HG03460 (cell line): ENCODE measurements at regions not wholly inside any gene's neighbourhood (a gene's known extent, or its start where the extent isn't known, plus 50 kb on each side); places are given as distances from the start of the nearest gene placed in this dataset.
A peak's percentile ranks its signal among the peaks of the same experiment; 100 is the strongest.
"Not testable (repeated sequence)": the region's sequence is repeated elsewhere in the genome, so short reads cannot be mapped to it uniquely, and the experiment has no call there.

Experiments used
- ATAC-seq: cut with Tn5 transposase; IDR thresholded peaks from one replicate; pipeline ENCODE4 v1.9.1; 2021; ENCODE audit not compliant: unreplicated experiment

DNA sequence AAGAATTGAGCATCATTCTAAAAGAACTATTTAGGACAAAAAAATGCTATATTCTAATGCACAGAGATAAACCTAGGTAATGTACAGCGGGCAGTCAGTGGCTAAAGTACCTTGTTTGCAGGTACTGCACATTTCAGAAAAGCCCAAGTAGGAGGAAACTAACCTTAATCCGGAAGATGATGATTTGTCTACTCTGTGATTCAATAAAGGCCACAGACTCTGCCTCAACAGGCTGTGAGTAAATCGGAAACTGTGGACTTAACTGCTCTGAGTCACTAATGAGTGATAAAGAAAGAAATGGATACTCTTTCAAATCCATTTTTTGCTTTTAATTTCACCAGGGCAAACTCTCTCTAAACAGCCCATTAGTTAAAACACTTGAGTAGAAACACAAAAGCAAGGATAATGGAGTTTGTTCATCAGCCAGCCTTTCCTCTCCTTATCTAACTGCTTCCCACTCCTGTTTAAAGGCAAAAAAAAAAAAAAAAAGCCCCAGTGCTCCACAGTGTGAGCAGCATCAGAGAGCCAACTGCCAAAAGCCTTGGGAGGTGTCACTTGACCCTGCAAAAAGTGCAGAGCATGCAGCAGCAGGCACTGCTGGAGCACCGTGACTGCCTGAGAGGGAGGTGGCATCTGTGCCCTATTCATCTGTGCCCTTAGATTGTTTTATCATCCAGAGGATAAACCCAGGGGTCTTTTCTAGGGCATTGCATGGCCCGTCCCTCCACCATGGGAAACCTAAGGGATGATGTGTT, 187.7 kb downstream of the SATB1 start:
- ATAC-seq = peak; percentile 88

DNA sequence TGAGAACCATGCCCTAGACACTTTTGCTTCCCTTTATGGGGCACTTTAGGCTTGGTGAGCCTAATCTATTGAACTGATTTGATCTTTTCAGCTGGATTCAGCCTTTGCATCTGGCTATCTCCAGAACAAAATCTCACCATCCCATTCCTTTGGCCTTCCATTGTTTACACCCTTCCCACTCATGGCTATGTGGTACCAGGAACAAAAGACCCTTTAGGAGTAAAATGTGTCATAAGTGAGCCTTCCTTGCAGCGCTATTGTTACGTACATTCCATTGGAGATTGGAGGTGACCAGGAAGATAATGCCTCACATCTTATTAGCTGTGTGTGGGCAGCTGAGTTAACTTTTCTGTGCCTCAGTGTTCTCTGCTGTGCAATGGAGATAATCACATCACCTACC, 188.4 kb downstream of the SATB1 start:
- no peak for ATAC-seq

DNA sequence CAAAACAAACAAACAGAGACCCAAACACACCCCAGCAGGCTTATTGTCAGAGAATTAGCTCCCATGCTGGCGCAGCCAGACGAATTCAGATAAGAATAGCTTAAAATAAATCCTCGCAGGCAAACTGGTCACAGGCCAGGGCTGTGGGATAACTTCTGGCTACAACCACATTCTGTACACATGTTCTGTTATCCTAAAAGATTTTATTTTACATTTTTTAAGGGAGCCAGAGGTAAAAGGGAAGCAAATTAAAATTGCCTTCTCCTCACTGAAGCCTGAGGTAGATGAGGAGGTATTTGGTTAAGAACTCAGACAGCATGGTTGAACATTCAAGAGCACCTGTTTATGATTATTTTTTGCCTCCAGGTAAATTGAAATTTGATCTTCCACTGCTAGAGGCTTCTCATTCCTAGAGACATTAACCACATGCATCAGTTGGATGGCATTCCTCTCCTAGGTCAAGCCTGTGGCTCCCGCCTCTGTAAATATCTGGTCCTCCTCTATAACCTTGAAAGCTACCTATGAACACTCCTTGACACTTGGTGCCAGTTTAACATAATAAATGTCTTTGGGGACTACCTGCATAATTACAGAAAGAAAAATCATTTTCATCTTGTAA, 190.3 kb downstream of the SATB1 start:
- no peak for ATAC-seq

DNA sequence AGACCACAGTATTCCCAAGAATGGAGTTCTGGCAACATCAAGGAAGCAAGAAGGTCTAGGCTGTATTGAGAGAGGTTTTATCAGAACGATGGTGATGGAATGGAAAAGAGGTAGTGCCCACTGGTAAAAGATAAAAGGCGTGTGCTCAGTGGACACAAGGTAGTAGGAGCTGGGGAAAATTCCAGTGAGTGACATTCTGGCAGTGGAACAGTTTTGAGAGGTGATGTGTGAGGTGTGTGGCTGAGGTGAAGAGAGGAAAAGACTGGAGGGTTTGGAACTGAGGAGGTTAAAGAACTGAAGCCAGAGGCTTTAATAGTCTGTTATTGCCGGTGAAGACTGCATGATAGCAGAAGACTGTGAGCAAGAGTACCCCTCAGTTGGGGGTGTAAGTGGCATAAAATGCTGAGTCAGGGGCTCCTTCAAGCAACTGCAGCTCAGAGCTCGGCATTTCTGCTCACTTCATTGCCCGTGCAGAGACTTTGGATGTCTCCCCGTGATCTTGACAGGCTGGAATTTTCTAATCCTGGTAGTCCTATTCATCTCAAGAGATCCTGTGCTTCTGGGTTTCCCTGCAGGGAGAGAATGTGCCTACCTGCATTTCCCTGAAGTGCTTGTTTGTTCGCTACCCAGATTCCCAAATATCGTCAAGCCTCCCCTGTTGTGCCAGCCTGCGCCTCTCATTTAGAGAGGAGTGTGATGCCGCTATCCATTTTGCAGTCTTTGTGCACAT, 191.0 kb downstream of the SATB1 start:
- ATAC-seq = no peak

DNA sequence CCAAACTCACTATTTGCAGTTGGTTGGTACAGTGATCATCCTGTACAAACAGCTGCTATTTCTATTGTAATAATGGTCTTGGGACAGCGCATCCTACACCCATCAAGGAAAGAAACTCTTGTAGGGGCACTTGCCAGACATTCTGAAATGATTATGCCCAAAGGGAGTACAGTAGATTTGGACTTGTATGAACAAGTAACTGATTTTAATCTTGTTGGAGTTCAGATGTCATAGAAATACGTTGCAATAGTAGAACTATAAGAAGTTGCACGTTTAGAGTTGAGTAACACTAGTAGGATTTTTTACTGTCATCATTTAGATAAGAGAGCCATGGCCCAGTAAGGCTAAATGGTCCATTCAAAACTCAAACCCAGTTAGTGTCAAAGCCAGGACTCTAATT, 192.8 kb downstream of the SATB1 start:
- no peak for ATAC-seq

DNA sequence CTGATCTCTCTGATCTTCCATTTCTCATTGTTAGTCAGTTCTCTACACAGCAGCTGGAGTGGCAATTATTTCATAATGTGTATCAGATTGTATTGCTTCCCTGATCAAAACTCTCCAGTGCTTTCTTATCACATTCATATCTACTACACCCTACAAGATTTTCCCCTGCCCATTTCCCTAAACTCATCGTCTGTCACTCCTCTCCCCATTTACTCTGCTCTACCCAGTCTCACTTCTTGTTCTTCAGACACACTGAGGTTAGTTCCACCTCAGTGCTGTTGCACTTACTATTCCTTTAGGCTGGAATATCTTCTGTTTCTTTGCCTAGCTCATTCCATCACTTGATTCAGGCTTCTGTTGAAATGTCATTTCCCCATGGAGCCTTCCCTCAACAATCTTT, 197.1 kb downstream of the SATB1 start:
- ATAC-seq = no peak

DNA sequence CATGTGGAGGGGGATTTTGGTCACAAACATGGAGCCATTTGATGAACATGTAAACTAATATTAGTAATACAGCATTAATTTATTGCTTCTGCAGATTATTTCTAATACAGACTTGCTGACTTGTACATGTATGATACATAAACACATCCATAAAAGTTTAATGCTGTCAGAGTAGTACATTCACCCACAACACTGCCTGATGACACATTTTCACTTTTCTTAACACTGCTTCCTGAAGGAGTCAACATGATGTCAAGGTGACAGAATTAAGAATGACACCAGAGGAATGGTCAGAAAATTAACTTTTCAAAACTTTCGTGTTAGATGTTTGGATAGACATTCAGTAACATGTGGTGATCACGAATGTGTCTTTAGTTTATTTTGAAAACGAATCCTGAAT, 199.4 kb downstream of the SATB1 start:
- ATAC-seq = no peak

DNA sequence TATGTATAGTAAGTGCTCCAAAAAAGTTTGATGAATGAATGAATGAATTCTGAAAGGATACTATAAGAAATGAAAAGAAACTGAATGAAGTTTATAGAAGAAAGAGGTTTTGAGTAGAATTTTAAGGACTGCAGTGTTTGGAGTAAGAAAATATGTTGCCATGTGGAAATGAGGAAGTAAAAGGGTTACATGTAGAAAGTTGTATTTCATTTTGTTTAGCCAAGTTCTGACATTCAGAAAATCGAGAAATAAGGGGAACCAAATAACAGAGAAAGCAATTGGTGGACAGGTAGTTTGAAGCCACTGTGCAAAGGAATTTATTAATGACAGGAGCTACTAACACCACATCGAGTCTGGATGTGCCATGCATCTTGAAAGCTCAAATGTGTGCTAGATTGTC, 200.7 kb downstream of the SATB1 start:
- no peak for ATAC-seq

DNA sequence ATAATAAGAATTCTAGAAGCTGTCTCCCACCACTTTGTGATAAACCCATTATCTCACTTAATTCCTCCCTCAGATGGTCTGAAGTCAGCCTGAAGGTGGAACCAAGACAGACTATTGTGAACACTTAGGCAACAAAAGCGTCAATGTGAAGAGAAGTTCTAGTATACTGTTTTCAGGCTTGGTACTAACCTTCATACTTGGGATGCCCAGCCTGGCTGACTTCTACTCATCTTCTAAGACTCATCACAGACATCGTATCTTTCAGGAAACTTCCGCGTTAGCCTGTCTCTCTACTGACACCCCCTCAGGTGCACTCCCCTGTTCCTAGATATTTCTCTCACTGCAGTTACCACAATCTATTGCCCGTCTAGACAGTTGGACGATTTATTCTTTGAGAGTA, 201.2 kb downstream of the SATB1 start:
- peak; percentile 30 for ATAC-seq

DNA sequence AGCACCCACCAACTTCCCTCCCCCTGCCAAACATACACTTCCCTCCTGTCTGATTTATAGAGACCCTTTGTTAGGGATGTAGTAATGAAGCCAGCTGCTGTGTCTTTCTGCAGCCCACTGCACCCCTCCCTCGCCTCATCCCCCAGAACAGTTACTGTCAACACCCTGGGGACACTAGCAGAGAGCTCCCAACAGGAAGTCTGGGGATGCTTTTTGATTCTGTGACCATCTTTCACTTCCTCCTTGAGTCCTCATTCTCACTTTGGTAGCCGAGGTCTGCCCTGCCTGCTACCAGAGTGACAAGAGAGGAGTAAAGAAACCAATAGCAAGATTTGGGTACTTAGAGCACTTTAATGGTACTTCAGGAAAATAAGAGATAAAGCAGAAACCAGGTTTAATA, 201.6 kb downstream of the SATB1 start:
- peak; percentile 98 for ATAC-seq

DNA sequence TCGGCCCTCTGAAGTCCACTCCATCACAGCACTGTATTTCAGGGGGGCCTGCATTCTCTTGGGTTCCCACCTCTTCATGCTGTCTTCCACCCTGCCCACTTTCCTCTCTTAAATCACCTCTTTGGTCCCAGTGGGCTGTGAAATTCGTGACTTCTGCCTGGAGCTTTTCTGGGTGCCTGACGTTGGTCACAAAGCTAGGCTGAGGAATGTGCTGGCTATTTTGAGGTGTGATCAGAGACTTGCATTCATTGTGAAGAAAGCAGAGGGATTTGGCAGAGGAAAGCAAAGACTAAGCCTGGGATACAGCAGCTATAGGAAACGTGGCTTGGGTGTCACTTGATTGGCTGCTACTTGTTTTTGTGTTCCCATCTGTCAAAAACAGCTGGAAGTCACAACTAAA, 202.5 kb downstream of the SATB1 start:
- ATAC-seq = no peak

DNA sequence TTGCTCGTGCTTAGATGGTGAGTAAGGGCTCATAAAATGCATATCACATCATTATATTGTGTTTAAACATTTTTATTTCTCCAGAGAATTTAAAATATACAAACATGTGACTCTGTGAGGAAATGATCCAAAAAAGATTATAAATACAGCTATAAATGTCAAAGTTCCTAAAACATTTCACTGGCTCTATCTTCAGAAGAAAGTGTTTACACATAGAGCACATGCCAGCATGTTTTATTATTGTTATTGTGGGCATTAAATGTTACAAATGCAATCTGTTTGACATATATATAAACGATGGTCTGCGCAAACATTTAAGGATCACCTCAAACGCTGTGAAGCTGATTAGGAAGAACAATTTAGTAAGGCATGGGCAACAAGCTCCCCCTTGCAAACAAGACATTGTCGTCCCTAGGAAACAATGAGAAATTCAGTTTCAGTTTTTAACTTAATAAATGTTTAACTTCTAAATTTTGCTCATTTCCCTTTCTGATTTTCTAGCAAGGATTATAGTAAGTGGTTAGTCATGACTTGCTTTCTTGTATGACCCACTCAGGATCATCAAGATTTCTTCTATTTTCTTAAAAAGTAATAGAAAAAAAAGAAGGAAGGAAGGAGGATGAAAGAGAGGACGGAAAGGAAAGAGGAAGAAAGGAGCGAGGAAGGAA, 207.5 kb downstream of the SATB1 start:
- ATAC-seq = peak; percentile 56

DNA sequence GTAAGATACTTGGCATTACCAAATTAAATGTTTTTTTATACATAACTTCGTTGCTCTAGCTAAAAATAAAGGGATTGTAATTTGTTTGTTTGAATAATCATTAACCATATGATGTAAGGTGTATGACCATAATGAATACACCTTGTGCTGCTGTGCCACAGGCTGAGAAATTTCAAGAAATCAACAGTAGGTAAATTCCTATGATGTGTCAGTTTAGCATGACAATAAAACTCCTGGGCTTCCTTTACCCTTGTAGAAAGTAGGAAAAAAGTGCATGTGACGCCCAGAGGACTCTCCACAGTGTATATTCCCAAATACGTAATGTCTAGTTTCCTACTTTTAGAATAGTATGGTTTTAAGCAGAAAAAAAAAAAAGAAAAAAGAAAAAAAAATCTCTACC, 208.1 kb downstream of the SATB1 start:
- ATAC-seq = no peak

DNA sequence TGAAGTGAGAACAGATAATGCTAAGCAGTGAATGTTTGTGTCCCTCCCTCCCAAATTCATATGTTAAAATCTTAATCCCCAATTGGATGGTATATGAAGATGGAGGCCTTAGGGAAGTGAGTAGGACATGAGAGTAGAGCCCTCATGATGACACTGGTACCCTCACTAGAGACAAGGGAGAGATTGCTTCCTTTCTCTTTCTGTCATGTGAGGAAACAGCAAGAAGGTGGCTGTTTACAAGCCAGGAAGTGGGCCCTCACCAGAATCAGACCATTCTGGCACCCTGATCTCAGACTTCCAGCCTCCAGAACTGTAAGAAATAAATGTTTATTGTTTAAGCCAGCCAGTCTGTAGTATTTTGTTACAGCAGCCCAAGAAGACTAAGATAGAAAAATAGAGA, 209.5 kb downstream of the SATB1 start:
- ATAC-seq = no peak

DNA sequence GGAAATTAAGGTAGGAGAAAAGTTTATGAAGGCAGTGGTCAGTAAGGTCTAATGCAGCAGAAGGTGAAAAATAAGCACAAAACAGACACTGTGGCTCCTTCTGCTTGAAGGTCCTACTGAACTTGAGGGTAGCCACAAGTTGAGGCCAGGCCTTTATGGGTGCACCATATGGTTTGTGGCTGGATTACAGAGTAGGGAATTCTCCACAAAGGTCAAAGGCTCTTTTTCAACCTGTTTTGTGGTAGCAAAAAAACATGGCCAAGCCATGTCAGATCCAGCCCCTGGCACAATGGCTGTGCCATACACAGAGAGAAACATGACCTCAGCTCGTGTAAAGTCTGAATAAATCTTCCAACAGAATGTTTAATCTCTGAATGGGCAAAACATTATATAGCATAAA, 214.0 kb downstream of the SATB1 start:
- no peak for ATAC-seq

DNA sequence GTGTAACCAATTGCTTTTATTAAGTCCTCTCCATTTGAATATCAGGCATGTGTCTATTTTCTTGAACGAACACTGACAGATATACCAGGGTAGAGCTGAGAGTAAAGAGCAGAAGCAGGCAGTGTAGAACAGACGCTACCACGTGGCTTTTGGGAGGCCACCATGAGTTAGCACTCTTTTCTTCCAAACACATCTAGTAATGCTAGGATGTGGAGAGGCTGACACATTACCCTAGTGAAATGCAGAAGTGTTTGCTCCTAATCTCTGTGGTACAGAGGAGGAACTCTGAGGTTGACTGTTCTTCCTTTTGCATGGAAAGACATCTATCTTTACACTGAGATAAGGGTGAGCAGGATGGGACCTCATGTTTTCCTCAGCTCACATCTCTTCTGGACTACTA, 216.3 kb downstream of the SATB1 start:
- no peak for ATAC-seq

DNA sequence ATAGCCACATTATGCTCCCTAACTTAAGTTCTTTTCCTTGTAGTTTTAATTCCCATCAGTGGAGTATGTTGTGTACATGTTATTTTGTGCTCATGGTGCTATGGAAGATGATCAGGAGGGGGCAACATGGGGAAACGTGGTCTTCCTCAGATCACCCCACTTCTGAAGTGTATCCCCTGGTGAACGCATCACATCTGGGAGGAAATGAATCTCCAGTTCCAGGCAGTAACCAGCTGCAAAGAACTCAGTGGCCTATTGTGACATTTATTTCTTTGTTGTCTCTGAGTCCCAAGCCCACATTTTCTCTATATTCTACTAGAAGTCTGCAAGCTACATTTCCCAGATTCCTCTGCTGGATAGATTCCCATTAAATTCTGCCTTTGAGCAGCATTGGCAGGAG, 217.0 kb downstream of the SATB1 start:
- ATAC-seq = no peak

DNA sequence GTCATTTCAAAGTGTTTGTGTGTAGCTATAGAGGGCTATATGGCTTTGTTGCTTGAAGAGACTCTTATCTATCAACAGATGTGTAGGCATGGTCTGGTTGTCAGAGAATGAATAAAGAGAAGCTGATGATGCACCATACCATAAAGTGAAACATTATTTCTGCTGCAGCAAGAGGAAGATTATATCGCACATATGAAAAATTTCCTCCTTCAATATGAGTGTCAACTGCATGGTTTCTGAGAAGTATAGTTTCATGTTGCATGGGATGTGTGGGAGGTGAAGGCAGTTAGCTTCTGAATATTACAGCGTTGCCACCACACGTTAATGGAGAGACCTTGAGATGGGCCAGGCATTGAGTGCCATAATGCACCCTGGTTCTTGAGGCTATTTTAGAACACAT, 217.9 kb downstream of the SATB1 start:
- ATAC-seq = no peak

DNA sequence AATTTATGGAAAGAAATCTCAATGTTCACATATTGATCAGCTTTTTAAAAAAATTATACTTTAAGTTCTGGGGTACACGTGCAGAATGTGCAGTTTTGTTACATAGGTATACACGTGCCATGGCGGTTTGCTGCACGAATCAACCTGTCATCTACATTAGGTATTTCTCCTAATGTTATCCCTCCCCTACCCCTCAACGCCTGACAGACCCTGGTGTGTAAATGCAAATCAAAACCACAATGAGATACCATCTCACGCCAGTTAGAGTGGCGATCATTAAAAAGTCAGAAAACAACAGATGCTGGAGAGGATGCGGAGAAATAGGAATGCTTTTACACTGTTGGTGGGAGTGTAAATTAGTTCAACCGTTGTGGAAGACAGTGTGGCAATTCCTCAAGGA, 219.4 kb downstream of the SATB1 start:
- not testable (repeated sequence) for ATAC-seq

DNA sequence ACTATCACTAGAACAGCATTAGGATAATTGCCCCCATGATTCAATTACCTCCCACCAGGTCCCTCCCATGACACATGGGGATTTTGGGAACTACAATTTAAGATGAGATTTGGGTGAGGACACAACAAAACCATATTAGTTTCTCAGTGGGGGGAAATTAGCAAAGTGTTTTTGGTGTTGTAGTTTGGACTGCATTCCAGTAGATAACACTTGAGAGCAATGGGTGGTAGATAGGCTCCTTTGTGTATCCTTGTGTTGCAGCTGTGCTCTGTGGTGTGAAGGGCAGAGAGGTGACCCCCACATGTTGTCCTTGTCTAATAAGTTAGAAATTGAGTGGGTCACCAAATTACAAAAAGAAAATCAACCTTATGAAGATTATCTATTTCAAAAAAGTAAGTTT, 223.8 kb downstream of the SATB1 start:
- ATAC-seq = no peak

DNA sequence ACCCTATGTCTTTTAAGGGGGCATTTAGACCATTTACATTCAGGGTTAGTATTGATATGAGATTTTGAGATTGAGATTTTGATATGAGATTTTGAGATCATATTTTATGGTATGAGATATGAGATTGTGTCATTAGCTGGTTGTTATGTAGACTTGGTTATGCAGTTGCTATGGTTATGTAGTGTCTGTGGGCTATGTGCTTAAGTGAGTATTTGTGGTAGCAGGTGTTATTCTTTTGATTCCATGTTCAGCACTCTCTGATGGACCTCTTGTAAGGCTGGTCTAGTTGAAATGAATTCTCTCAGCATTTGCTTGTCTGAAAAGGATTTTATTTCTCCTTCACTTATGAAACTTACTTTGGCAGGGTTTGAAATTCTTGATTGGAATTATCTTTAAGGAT, 225.4 kb downstream of the SATB1 start:
- ATAC-seq = no peak

DNA sequence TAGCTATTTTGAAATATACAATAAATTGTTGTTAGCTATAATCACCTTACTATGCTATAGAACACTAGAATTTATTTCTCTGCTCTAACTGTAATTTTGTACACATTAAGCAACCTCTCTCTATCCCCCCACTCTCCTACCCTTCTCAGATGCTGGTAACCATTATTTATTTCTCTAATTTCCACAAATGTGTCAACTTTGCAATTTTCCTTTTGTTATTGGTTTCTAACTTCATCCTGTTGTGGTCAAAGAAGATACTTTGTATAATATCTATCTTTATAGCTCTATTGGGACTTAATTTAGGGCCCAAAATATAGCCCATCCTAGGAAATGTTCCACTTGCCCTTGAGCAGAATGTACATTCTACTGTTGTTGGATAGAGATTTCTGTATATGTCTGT, 229.3 kb downstream of the SATB1 start:
- ATAC-seq = no peak
